GM12891 (cell line): ENCODE measurements at regions not wholly inside any gene's neighbourhood (a gene's known extent, or its start where the extent isn't known, plus 50 kb on each side); places are given as distances from the start of the nearest gene placed in this dataset.

ENCODE experiments used
- POLR2A ChIP-seq: IDR thresholded peaks from 2 replicates; pipeline ENCODE4 v1.6.1; 2011; ENCODE audit warnings: low read depth, low read length, control low read depth
- POLR2AphosphoS5 ChIP-seq: IDR thresholded peaks from 2 replicates; pipeline ENCODE4 v1.6.1; 2011; ENCODE audit warnings: low read depth, low read length, control low read depth
- POU2F2 ChIP-seq: IDR thresholded peaks from 2 replicates; pipeline ENCODE4 v1.6.1; 2011; ENCODE audit warnings: low read depth, mild to moderate bottlenecking, control low read depth, low read length, moderate library complexity
- SPI1 ChIP-seq: IDR thresholded peaks from 2 replicates; pipeline ENCODE4 v1.6.1; 2011; ENCODE audit warnings: low read depth, low read length, control low read depth
- TAF1 ChIP-seq: IDR thresholded peaks from 2 replicates; pipeline ENCODE4 v1.6.1; 2011; ENCODE audit warnings: low read depth, low read length, control low read depth

DNA sequence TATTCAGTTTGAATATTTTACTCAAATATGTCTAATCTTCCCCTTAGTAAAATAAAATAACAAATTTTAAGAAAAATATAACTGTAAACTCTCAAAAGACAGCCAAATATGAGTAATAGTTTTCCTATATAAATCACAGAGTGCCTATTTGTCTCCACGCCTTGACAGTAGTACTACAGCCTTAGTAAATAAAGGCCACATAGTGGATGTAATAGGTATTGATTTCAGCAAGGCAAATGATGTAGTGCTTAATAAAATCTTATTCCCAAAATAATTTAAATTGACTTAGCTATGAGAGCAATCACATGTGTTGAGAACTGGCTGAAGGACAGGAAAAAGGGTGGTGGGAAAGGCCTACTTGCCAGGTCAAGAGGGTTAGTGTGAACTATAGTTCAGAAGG is 747.2 kb downstream of the OLFM4 start:
- TF ChIP-seq POLR2A (no peak), POLR2AphosphoS5 (no peak), SPI1 (no peak), TAF1 (no peak), POU2F2 (no peak)
